Activated CD4-positive, CD25-positive, alpha-beta regulatory T cell treated with anti-CD3 and anti-CD28 coated beads, Interleukin-2, amount 50 U/mL, for 72 hours (primary cell): ENCODE measurements at regions not wholly inside any gene's neighbourhood (a gene's known extent, or its start where the extent isn't known, plus 50 kb on each side); places are given as distances from the start of the nearest gene placed in this dataset.

Experiments
- DNase-seq: peaks from one replicate; pipeline ENCODE4 v3.0.0; 2021

DNA sequence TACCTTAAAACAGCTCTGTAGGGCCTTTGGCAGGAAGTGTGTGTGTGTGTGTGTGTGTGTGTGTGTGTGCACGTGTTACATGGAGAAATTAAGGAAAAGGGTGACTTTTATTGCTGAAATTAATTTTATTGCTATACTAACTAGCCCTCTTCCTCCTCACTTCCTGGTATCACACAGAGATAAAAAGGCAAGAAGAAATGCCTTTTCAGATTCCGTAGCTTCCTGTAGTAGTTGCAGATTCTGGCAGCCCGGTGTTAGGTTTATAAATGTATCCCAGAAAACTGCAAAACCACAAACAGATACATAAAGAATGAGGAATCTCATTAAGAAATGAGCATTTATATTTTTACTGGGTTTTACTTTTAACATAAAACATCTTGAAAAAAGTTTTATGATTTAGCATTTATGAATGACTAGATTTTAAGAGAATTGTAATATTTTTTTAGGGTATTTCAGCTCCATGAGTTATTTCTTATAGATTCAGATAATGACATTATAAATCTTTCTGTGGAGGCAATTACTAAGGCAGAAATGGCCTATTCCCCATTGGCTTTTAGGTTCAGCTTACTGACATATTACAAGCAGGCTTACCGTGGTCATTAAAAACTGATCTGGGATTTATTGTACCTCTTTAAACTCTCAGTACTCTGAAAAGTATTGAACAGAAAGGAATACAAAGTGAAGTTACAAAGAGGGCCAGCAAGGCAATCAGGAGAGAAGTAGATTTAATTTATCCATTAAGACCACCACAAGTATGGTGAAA lies 249.1 kb upstream of the TSHZ2 start:
- no peak for DNase-seq

DNA sequence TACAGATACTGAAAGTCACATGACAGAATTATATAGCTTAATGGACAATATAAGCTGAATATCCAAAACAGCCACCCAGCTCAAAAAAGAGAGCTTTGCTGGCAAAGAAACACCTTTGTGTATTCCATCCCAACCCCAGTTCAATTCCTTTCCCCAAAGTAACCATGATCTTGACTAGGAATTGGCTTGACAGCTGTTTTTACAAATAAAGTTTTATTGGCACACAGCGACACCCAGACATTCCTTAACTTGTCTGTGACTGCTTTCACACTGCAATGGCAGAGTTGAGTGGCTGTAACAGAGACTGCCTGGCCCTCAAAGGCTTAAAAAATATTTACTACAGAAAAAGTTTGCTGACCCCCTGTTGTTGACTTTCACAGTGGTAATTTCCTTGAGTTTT lies 264.0 kb upstream of the TSHZ2 start:
- no peak for DNase-seq

DNA sequence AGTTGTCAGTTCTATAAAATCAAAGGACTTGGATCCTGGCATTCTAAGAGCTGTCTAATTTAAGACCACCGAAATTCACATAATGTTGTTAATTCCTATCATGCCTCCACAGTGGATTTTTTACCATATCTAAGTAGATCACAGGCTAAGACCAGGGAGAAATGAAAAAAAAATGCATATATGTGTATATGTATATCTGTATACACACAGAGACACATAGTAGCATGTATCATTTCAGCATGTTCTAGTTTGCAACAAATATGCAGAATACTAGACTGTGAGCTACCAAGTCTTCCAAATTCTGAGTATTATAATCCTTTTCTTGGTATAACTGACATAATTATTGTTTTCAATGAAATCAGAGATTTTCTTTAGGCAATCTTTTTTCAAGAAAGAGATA lies 267.6 kb upstream of the TSHZ2 start:
- no peak for DNase-seq

DNA sequence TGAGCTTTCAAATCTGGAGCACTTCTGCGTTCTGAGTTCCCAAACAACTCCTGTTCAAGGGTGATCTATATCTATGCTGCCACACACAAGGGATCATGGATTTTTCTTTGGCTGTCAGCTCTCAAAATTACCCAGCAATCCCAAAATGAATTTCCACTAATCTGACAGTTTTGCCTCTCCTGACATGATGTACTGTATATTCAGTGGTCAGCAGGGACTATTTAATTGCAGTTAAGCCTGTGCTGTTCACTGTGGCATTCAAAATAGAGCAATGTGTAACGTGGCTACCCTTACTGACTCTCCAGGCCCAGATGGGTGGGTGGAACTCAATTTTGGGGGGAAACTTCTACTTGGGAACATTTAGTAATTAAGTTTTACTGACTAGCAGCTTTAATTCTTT lies 283.8 kb upstream of the TSHZ2 start:
- DNase-seq: no peak

DNA sequence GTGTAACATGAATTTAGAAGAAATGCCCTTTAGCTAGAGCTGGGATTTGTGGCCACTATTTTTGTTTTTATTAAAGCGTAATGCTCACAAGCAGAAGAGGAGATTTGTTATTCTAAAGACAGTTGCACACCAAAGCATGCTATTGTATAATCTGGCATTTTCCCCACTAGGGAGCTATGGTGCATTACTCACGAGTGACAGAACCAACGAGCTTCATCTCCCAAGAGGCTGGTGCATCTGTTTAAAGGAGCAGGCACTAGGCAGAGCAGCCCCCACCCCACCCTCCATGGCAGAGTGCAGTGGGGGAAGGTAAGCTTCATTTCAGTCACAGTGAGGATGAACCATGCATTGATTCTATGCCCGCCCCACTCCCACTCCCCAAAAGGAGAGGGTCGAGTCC lies 287.3 kb upstream of the TSHZ2 start:
- no peak for DNase-seq

DNA sequence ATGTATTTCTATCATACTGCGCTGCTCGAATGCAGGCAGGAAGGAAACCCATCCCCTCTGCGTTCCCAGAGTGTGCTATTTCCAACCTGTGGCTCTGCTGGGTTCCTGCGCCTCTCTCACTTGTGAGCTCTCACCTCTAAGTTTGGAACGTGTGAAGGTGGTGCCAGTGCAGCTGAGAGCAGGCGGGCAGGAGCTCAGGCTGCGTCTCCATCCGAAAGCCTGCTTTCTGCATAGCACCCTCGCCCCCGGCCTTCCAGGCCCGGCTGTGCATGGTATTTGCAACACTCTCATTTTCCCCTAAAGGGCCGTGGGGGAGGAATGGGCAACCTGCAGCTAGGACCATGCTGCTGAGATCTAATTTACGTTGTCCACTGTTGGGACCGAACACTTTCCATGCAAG lies 288.0 kb upstream of the TSHZ2 start:
- DNase-seq: no peak

DNA sequence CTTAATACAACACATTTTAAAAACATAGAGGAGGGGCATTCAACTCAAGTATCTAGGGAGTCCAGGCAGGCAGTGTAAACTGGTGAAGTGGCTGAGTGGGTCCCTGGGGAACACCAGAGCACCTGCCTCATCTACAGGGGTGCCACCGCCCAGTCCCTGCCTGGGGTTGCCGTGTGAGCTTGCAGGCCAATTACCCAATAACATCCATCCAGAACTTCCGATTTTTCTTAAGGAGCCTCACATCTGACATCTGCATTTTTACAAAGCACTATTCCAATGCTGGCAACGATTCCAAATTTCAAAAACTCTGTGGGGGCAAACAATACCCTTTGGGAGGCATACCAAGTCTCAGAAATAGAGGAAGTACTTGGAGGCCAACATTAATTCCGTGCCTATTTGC lies 288.4 kb upstream of the TSHZ2 start:
- DNase-seq: no peak

DNA sequence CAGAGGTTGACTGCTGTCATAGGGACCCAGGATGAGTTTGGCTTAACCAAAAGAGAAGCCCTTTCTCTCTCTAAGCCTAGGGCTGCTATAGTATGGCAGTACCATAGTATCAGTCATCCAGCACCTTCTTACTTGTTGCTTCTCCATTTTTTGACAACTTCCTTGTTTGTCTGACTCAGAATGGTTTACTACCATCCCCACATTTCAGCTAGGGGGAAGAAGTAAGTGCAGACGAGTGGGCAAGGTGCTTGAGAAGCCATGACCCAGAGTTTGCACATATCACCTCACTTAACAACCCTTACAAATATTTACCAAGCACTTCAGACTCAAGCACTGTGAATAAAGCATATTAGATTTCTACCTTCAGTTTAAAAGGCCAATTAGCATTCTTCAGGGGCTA lies 289.9 kb upstream of the TSHZ2 start:
- no peak for DNase-seq

DNA sequence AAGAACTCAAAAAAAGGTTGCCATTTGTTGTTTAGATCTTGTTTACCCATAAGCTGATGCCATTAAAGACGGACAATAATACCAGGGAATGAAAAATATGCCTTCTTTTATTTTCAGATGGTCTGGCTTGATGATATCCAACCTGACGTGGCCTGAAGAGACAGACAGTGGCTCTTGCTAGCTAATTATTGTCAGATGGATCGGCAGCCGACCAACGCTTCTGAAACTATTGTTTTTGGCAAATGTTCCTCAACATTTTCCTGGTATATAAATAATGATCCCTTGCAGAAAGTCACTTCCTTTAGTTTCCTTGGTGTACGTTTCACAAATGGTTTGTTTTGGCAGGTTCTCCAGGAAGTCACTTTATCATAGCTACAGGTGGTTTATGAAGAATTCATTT lies 290.9 kb upstream of the TSHZ2 start:
- DNase-seq: no peak

DNA sequence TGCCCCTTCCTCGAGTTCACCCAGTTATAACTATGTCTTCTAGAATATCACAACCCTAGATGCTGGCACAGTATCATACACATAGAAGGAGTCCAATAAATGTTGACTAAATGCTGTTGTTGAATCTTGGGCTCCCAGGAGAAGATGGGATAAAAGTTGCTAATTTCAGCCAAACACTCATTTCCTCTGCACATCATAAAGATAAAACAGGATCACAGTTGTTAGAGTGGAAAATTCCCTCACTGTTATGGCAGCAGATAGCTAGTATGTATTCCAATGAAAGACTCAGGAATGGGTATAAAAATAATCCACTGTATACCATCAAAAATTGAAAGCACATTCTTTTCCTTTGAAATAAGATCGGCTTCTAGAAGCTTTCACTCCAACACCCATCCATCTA lies 294.9 kb upstream of the TSHZ2 start:
- DNase-seq: no peak

DNA sequence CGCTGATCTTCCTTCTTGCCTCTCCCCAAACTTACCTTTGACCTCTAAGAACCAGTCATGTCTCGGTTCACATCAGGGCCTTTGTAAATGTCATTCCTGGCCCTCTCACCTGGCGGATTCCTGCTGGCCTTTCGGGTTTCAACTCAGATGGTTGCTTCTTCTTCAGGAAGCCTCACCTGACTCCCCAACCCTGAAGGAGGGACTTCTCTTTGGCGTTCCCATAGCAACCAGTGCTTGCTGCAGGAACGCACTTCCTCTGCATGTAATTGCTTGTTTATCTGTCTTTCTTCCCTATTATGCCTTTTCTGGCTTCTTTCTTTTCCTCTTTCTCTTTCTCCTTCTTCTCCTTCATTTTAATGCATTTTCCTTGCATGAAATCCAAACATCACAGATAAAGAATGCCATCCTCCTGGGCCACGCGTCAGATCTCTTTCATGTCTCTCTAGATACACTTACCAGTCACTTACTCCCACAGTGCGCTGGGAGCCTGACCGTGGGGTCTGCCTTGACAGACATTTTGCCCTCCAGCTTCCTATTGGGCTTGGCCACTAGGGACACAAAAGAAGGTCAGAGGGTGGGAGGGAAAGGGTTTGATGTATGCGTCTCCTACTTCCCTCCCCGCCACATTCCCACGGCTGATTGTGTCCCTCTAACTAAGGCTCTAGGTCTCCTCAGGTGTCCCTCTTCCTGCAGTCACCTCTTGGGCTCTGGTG lies 295.7 kb upstream of the TSHZ2 start:
- no peak for DNase-seq

DNA sequence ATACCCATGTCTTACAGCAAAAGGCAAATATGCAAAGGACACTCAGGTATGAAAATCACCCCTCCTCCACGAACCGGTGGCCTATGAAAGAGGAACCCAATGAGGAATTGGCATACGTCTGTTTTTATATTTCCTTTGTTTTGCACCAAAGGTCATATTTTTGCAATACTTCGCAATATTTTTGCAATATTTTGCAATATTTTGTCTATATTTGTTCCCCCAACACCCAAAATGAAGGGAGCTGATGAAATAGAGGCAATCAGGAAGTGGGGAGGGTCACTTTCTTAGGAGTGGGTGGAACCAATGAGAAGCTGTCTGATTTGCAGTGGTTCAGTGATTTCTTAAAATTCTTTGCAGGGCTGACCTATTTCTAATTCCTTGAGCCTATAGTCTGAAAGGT lies 296.8 kb upstream of the TSHZ2 start:
- DNase-seq: no peak

DNA sequence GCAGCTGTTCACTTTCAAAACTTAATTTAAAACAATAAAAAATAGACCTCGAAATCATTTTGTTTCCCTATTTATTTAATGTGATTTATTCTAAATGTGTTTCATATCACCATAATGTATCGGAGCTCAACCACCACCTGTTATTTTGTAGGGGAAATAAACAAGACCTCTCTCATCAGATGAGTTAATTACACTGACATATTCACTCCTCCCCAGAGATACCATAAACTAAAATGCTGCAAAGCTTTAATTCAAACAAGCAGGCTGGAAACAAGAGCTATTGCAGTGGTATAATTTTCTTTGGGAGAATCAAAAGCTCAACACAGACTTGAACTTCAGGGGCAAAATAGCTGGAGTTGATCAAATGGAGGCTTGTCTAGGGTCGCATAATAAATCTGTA lies 303.5 kb upstream of the TSHZ2 start:
- no peak for DNase-seq

DNA sequence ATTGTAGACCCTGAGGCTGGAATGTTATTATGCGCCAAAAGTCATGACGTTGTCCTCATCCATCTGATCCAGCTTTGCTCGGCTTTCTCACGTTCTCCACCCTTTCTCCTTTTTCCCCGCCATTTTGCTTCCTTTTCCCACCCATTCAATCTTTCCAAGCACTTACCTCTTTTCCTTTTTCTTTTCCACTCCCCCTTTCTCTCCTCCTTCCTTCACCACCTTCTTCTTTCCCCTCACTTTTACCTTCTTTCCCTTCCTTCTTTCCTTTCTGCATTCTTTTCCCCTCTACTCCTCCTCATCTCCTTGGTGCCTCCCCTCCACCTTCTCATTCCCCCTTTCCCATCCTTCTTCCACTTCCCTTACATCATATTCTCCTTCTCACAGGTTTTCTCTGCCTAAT lies 304.8 kb upstream of the TSHZ2 start:
- no peak for DNase-seq

DNA sequence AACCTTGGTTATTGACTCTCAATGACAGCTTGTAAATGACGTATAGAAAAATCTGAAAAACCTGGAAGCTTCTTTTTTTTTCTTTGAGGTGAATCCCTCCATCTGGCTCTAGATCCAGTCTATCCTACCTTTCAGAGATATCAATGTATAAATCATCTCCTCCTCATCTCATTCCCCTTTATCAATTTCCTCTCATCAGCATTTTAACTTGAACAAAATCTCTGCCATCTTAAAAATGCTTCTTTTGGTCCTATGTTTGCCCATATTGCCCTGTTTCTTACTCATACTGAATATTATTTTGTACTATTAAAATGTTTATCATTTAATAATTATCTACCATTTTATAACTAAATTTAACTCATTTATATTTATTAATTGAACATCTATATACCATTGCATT lies 306.7 kb upstream of the TSHZ2 start:
- no peak for DNase-seq

DNA sequence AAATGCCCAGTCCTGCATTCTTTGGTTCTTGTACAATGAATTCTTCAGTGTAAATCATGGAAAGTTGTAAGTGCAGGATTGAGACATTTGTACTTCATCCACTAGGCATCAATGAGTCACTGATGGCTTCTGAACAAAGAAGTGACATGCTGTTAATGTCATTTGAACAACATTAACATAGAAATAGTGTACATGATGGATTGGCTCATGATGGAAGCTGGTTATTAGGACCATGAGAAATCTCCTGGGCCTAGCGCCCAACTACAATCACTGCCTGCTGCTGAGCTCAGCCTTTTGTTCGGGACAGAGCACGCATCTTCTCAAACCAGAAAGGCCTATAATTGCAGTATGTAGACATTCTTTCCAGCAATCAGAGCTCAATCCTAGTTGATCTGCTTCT lies 316.8 kb upstream of the TSHZ2 start:
- DNase-seq: no peak

DNA sequence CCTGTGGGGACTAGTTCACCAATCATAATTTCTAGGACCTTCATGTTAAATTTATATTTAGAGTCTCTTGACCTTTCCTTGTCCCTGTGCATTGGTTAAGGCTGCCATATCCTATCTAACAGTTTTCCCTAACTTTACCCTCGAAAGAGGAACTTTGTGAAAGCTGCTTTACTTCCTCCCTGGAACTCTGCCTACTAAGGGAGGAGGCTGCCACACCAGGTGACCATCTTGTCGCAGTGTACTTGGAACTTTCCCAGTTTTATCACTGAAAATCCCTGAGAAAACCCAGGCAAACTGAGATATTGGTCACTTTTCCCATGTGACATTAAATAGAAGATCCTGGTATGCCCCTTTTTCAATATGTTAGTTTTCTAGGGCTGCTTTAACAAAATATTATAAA lies 317.6 kb upstream of the TSHZ2 start:
- no peak for DNase-seq

DNA sequence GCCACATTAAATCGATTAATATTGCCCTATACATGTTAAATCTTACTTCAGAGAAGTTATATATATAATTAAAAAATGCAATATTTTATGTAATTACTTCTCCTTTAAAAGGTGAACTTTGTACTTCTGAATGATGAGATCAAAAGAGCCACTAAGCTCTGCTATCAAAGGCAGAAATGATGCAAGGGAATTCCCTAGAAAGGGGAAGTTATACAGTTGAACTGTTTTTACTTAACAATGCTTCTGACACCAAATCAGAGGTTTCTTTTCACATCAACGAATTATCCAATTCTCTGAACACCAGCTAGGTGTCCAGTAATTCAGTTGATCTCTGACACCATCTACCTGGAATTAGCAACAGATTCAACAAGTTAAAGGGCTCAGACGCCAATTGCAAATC lies 319.9 kb upstream of the TSHZ2 start:
- DNase-seq: no peak

DNA sequence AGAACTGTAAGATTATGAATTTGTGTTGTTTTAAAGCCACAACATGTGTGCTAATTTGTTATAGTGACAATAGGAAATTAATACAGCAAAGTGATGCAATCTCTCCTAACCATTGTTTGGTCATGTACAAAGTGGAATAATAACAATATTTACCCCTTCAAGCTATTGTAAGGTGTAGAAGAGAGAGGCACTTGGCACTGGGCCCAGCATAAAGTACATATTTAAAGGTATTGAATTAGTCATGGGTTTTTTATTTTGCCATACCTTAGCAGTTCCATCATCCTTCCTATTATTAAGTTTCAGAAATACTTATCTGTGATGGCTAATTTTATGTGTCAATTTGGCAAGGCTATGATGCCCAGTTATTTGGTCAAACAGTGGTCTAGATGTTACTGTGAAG lies 322.4 kb upstream of the TSHZ2 start:
- no peak for DNase-seq

DNA sequence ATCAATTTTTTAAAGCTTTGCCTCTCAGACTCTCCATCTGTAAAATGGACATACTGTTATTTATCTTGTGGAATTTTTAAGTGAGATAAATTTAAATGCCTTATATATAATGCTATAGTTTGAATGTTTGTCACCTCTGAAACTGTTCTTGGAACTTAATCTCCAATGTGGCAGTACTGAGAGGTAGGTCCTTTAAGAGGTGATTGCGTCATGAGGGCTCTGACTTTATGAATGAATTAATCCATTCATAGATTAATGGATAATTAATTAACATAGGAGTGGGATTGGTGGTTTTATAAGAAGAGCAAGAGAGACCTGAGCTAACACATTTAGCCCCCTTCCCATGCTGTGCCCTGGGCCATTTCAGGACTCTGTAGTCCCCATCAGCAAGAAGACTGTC lies 326.3 kb upstream of the TSHZ2 start:
- no peak for DNase-seq

DNA sequence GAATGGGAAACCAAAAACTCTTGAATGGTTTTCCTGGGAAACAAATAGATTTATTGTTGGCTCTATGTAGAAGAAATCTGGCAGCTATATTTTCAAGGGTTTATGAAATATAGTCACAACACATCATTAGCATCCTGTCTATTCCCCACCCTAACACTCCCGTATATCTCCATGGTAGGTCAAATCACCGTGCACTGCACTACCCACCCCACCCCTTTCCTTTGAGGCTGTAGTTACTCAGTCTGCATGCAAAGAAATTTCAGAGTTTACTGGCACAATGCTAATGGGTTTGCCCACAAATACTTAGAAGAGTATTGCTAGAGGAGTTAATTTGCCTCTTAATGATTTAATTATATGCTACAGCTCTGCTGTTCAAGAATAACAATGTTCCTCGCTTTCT lies 329.1 kb upstream of the TSHZ2 start:
- DNase-seq: no peak

DNA sequence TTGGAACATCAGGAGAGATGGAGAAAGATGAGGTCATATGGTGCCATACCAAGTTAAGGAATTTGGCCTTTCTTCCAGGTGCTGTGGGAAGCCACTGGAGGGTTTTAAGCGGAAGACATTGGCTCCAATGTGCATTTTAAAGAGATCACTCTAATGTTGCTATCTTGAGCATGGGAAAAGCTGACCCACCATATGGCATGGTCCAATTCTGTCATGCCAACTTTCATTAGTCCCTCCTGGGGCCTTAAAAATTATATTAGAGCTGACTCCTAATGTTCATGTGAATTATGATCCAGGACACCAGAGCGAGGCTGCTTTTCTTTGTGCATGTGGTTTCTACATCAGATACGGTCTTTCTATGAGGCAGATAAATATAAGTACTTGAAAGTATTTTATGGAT lies 335.0 kb upstream of the TSHZ2 start:
- no peak for DNase-seq

DNA sequence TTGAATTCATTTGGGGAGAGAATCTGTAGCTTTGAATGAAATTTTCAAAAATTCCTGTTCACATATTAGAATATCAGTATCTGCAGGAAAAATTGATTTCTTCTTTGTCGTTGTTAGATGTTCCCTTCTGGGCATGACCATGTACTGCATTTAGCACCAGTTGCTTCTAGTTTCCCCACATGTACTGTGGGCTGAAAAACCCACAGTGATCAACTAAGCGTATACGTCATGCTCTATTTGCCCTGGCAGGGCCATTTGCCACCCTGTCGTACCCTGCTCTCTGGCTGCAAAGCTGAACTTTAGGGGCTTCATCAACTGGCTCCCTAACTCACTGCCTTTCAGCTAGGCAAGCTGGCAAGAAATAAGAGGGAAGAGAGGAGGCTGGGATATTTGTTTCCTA lies 340.7 kb upstream of the TSHZ2 start:
- no peak for DNase-seq

DNA sequence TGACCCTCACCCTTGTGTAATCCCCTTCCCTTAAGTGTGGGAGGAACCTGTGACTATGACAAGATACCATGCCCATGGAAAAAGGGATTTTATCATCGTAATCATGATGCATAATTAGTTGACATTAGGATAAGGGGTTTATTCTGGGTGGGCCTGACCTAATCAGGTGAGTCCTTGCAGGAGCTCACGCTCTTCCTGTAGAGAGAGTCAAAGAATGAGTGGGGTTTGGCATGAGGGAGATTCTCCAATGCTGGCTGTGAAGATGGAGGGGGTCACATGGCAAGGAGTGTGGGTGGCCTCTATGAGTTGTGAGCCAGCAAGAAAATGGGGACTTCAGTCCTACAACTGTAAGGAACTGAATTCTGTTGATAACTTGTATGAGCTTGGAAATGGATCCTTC lies 342.0 kb upstream of the TSHZ2 start:
- DNase-seq: no peak

DNA sequence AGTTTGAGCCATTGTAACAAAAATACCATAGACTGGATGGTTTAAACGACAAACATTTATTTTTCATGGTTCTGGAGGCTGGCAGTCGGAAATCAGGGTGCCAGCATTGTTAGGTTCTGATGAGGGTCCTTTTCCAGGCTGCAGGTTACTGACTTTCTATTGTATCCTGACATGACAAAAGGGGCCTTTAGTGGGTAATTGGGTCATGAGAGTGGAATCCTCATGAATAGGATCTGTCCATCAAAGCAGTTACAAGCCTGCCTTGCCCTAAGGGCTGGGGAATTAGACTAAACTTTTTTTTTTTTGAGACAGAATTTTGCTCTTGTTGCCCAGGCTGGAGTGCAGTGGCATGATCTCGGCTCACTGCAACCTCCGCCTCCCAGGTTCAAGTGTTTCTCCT lies 347.9 kb upstream of the TSHZ2 start:
- no peak for DNase-seq
